PFSK-1 (cell line): ENCODE measurements at regions not wholly inside any gene's neighbourhood (a gene's known extent, or its start where the extent isn't known, plus 50 kb on each side); places are given as distances from the start of the nearest gene placed in this dataset.

Source experiments
- POLR2AphosphoS5 ChIP-seq: IDR thresholded peaks from 2 replicates; pipeline ENCODE4 v1.6.1; 2012; ENCODE audit warnings: low read depth, mild to moderate bottlenecking, control low read depth, low read length, moderate library complexity
- SIN3A ChIP-seq: IDR thresholded peaks from 2 replicates; pipeline ENCODE4 v1.6.1; 2012; ENCODE audit warnings: mild to moderate bottlenecking, low read length, moderate library complexity, borderline replicate concordance; ENCODE audit not compliant: insufficient read depth

DNA sequence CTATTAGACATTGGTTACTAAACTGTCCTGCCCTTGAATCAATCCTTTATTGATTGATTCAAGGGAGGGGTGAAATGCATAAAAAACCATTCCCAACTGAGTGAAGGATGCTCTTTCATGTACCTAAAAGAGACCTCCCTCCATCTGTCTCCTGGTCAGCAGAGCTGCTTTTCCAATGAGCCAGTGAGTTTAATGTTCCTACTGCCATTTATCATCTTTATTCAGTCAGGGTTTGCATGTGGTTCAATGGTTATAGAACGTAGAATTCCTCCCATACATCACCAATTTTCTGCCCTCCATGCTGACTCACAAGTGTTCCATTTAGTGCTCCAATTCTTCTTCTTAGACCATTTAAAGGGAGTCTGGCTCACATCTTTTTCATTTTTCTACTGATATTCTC is 199.1 kb upstream of the PCSK5 start:
- TF ChIP-seq SIN3A (no peak), POLR2AphosphoS5 (no peak)
